Activated CD4-positive, CD25-positive, alpha-beta regulatory T cell treated with anti-CD3 and anti-CD28 coated beads, Interleukin-2, amount 50 U/mL, for 24 hours (primary cell): ENCODE measurements at regions not wholly inside any gene's neighbourhood (a gene's known extent, or its start where the extent isn't known, plus 50 kb on each side); places are given as distances from the start of the nearest gene placed in this dataset.

ENCODE experiments used
- ATAC-seq, 2 donors: fragments of 150-1000 bp; cut with Tn5 transposase; one replicate each; pipeline ENCODE4 v1.10.0; 2021; ENCODE audit warnings: mild to moderate bottlenecking in 1 of 2, moderate library complexity in 1 of 2

- no peak for ATAC-seq
Measured at GRCh38 chr5:93158841-93159240, 422.2 kb downstream of the NR2F1-AS1 start.

GRCh38 chr5:93156566-93156965, 424.5 kb downstream of the NR2F1-AS1 start:
- ATAC-seq: no peak

- no peak for ATAC-seq
Measured at GRCh38 chr5:93154535-93154934, 426.5 kb downstream of the NR2F1-AS1 start.

DNA sequence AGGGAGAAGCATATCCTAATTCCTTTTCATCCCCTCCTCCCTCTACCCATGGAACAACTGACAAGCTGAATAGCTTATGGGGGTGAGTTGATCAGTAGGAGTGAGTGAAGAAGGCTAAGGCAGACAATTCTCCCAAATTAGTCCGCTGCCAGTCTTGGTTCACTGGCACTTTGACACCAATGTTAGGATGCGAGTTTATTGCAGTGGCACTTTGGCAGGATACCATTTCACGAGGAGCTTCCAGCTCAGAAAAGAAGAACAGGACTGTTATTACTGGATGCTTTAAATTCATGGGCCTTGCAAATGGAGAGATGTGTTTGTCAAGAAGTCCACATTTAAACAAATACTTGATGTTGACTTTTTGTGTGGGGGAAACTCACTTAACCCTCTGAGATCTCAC, 427.6 kb downstream of the NR2F1-AS1 start:
- ATAC-seq: no peak

DNA sequence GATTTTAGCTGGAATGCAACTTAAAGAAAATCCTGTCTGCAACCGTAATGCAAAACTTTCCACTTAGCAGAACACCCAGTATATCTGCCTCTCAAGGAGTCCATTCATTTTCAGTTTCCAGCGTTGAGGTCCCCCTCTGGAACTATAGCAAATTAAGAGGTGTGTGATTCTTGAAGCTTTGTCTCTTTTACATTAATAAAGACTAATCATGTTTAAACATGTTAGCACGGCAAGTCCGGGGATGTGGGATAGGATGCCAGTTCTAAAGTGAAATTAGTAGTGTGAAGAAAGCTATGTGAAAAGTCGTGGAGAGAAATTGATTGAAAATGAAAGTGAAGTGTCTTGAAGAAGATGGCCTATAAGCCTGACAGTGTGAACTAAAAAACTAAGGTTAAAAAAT, 429.1 kb downstream of the NR2F1-AS1 start:
- no peak for ATAC-seq

- ATAC-seq: no peak
Measured at GRCh38 chr5:93151121-93151520, 429.9 kb downstream of the NR2F1-AS1 start.

GRCh38 chr5:93150311-93151012, 430.6 kb downstream of the NR2F1-AS1 start:
- no peak for ATAC-seq

GRCh38 chr5:93145767-93146166, 435.3 kb downstream of the NR2F1-AS1 start:
- ATAC-seq: no peak

GRCh38 chr5:93145019-93145418, 436.0 kb downstream of the NR2F1-AS1 start:
- no peak for ATAC-seq

DNA sequence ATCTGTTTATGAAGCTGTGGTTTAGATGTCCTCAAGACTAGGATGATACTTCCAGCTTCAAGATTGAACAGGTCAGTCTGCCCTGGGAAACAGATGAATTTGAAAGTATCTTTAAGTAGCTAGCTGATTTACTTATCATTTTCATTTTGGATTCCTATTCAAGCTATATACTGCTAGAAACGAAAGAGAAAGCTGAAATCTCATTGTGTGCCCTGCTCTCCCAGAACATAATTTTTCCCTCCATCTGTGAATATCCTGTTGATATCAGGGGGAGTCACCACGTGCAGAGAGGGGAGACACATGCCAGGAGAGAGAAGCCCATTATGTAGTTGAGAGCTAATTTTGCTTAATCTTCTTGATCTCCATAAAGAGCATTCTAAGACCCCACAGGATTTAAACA, 439.1 kb downstream of the NR2F1-AS1 start:
- ATAC-seq: no peak

DNA sequence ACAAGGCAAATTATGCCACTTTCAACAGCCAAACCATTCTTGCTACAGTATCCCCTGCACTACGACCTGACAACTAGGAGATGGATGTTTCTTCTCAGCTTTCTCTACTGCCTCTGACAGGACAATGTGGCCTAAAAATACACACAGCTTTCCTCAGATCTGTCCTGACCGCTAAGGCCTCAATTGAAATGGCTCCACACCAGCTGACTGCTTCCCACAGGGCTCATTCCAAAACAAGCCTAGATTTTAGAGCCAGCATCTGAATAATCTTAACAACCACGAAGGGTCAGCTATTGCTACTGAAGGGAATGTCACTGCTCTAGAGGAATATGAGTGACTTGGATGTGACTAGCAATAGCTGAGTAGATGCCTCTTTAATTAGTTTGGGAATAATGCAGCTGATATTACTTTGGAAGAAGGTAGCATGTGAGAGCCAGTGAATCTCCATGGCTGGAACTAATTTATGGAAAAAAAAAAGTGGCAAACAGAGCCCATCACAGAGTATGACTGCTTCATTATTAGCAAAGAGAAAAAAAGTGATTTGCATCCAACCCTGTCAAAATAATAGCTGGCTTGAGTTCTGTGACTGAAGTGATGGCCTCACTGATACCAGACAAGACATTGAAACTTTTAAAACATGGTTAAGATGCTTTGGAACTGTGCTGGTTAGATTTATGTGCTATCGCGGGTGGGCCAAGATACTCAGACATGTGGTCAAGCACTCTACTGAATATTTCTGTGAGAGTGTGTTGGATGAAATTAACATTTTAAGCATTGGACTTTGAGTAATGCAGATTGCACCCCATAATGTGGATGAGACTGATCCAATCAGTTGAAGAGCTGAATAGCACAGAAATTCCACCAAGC, 450.2 kb downstream of the NR2F1-AS1 start:
- no peak for ATAC-seq

DNA sequence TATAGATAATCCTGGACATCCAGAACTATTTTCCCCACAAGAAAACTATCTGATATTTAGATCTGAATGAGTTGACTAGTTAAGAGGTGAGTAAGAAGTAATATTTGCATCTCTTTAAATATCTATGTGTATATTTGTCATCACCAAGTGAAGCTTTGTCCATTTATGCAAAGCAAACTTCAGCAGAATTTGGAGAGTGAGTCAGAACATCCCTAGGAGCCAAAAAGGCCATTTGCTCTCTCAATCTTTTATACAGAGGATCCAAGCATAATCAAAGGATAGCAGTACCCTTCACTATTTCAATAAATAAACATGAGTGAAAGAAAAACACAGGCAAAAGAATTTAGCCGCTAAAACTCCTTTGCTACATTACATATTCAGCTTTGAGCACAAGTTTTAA, 454.4 kb downstream of the NR2F1-AS1 start:
- ATAC-seq: no peak

- no peak for ATAC-seq
Measured at GRCh38 chr5:93123127-93123526, 457.9 kb downstream of the NR2F1-AS1 start.

DNA sequence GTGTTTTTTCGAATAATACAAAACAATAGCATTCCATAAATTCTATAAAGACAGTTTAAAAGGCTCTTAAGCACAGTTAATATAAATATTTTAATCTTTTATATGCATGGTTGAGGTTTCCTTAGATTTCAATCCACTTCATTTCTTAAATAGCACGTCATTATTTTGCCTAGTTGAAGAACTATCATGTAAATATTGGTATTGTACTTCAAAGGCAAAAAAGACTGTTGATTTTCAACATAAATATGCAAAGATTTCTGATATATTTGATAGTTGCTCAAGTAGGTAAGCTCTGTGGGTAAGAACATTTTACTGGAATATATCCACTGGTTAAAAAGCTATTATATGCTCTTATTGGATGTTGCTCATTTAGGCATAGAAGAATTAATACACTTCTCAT, 458.6 kb downstream of the NR2F1-AS1 start:
- ATAC-seq: no peak

DNA sequence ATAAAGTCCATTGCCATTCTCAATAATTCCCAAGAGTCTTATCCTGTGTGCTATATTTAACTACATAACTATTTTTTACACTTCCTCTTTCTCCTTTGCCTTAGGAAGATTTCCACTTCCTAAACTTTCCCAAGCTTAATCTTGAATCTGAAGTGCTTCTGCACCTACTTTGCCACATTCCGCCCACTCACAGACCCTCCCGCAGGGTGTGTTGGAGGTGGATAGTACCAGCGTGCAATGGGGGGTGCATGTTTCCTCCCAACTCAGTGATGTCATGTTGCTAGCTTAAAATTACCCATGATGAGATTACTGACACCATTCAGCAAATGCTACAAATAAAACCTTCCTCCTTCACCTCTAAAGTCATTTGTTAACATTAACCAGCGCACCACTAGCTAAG, 460.2 kb downstream of the NR2F1-AS1 start:
- no peak for ATAC-seq

GRCh38 chr5:93120051-93120450, 461.0 kb downstream of the NR2F1-AS1 start:
- ATAC-seq: no peak

- no peak for ATAC-seq
Measured at GRCh38 chr5:93117751-93118531, 463.1 kb downstream of the NR2F1-AS1 start.

DNA sequence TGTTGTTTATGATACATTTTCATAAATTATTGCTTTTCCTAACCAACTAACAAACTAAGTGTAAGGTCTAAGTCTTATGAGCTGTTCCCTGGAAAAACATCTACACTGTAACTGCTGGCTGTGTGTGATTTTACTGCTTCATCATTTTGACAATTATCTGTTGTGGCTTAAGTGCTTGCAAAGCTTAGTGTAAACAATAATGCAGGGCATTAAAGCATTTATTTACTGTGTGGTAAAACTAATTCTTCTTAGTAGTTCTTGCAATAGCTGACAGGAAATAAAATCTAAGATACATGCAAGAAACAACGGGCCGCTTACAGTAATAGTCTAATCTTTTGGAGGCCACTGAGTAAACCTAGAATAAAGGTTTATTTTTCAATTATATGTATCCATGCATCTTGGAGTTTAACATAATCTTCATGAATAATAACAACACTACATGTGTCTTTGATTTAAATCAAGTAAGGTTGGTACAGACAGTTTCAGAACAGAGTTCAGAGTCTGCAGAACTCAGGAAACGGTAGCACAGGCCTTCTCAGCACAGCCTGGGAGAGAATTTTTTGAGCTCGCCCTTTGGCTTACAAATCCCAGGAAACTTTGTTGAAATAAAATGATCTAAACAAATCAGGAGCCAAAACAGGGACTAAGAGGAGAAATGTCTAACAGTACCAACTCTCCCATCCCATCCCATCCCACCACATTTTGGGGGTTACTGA, 473.1 kb downstream of the NR2F1-AS1 start:
- ATAC-seq: no peak

DNA sequence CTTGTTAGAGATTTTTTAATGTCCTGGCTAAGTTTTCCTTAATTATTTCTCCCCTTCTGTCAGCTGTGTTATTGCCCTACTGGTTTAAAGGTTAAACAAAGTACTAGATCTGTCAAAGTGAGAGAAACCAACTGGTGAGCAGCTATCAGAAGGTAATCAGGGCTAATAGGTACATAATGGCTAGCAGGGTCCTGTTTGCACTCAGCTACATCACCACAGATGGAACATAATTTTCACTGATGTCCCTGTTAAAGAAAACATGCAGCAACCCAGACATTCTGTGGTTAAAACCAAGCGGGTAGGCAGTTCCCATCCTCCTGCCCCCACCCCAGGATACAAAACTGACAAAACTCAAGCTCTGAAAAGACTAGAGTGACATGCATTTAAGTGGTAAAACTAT, 473.9 kb downstream of the NR2F1-AS1 start:
- no peak for ATAC-seq

DNA sequence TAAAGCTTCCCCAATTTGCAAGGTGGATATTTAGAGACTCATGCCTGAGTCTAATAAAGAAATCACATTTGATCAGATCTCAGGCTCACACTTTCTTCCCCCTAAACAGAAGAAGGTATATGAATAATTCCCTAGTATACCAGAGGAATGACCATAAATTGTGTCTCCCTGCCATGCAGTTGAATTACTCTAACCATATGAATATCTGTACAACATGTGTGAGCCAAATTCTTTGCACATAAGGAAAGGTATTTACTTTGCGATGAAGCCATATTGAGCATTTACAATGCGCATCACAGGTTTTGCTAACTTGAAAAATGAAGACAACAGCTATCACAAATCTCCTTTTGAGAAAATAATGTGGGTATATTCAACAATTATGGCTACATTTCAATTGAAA, 479.4 kb downstream of the NR2F1-AS1 start:
- ATAC-seq: no peak

DNA sequence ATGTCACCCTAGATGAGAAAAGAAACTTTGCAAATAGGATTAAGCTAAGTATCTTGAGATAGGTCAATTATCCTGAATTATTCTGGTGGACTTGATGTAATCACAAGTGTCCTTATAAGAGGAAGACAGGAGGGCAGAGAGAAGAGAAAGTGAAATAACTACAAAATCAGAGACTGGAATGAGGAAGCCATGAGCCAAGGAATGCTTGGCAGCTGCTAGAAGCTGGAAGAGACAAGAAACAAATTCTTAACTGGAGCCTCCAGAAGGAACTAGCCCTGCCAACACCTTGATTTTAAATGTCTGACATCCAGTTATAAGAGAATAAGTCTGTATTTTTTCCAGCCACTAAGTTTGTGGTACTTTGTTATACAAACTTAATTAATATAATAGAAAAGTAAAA, 480.0 kb downstream of the NR2F1-AS1 start:
- ATAC-seq: no peak

DNA sequence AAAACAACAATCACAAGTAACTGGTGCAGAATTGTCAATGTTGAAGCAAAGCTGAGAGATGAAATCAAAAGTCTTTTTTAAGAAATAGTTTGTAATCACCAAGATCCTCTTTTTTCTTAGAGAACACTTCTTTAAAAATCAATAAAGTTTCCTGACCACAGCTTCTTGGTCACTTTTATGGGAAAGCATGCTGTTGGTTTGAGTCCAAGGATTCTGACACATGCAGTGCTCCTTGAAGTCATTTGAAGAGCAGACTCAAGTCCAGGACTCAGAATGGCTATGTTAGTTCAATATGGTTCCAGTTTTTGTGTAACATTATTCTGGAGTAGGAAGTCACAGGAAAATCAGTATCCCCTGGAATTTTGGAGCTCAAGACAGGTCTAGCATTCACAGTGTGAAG, 480.6 kb downstream of the NR2F1-AS1 start:
- ATAC-seq: no peak

DNA sequence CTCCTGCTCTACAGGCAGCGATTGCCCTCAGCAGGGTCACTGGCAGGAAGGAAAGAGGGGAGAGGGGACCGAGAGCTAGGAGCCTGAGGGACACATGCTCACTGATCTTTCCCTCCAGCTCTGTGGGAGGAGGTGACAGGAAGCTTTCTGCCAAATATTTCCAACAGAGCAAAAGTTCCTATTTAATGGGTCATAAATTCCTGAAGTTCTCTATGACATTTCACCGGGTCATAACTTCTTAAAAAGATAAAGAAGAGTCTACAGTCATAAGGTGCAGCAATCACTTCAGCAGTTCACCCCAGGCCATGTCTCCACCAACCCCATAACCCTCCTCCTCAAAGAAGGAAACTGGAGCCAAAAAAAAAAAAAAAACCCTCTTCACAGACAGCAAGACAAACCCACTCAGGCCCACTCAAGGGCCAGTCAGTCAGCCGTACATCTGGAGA, 481.1 kb downstream of the NR2F1-AS1 start:
- no peak for ATAC-seq
